ENCODE measurements at regions not wholly inside any gene's neighbourhood (a gene's known extent, or its start where the extent isn't known, plus 50 kb on each side); places are given as distances from the start of the nearest gene placed in this dataset.
"Not testable (repeated sequence)": the region's sequence is repeated elsewhere in the genome, so short reads cannot be mapped to it uniquely, and the experiment has no call there.

GRCh38 chr11:37259734-37260133, 661.7 kb upstream of the RAG2 start:
- no peak overlapping the region for H3K4me3 ChIP-seq
- H3K4me1 ChIP-seq: no peaks in the 10 kb centered on the region
- H3K27ac ChIP-seq: no peak overlapping the region
- H3K9me3 ChIP-seq: peaks cover 0 to 4% (median 0%) of the 10 kb centered on the region in 8 donors
- no peak for TF ChIP-seq POLR2AphosphoS5 (IDR thresholded peaks at IDR 0.05)
- TF ChIP-seq POLR2A (IDR thresholded peaks at IDR 0.05): no peak
- no peak for TF ChIP-seq CTCF (IDR thresholded peaks at IDR 0.05 in 8 of 11, conservative IDR thresholded peaks at IDR 0.05 in 3 of 11)
- 67 to 80% (median 69%) methylated on average over 3 of the region's 3 CpGs for WGBS, 5 donors
- intact Hi-C loops (cut with DNase I; ENCODE audit: low total_unique reads): no loop called here
- H3K27me3 ChIP-seq (replicated peaks in 1 of 7): no peaks in the 10 kb centered on the region
- DNase-seq: no peak
- H3K36me3 ChIP-seq: no peaks in the 10 kb centered on the region

- H3K4me1 ChIP-seq: no peaks in the 10 kb centered on the region
- peaks cover 0 to 18% (median 4%) of the 10 kb centered on the region in 8 donors for H3K9me3 ChIP-seq
- TF ChIP-seq POLR2AphosphoS5 (IDR thresholded peaks at IDR 0.05): no peak
- no peak for TF ChIP-seq POLR2A (IDR thresholded peaks at IDR 0.05)
- no peak for TF ChIP-seq CTCF (IDR thresholded peaks at IDR 0.05 in 8 of 11, conservative IDR thresholded peaks at IDR 0.05 in 3 of 11)
- 64 to 83% (median 71%) methylated on average over 2 of the region's 2 CpGs for WGBS, 5 donors
- no peak overlapping the region for H3K4me3 ChIP-seq
- no peak for DNase-seq
- no peaks in the 10 kb centered on the region for H3K27me3 ChIP-seq (replicated peaks in 1 of 7)
- no peak overlapping the region for H3K27ac ChIP-seq
- intact Hi-C loops (cut with DNase I; ENCODE audit: low total_unique reads): no loop called here
- H3K36me3 ChIP-seq: no peaks in the 10 kb centered on the region
These were observed 650.1 kb upstream of the RAG2 start for GRCh38 chr11:37248145-37248544.

- H3K27ac ChIP-seq; H3K27me3 ChIP-seq (replicated peaks in 1 of 7); H3K36me3 ChIP-seq; H3K4me1 ChIP-seq; H3K4me3 ChIP-seq; DNase-seq; intact Hi-C loops (cut with DNase I; ENCODE audit: low total_unique reads): not testable (repeated sequence)
- 80 to 98% (median 86%) methylated on average over 5 to 15 of the region's 15 CpGs for WGBS, 5 donors
- peaks cover 0 to 17% (median 2%) of the 10 kb centered on the region in 8 donors for H3K9me3 ChIP-seq
These were observed 648.1 kb upstream of the RAG2 start for GRCh38 chr11:37246092-37246491.

GRCh38 chr11:37230865-37231264, 632.8 kb upstream of the RAG2 start:
- H3K9me3 ChIP-seq: peaks cover 0 to 6% (median 0%) of the 10 kb centered on the region in 8 donors
- TF ChIP-seq POLR2AphosphoS5 (IDR thresholded peaks at IDR 0.05) (no peak), POLR2A (IDR thresholded peaks at IDR 0.05) (no peak), CTCF (IDR thresholded peaks at IDR 0.05 in 8 of 11, conservative IDR thresholded peaks at IDR 0.05 in 3 of 11) (no peak)
- no peak overlapping the region for H3K27ac ChIP-seq
- H3K36me3 ChIP-seq: no peaks in the 10 kb centered on the region
- intact Hi-C loops (cut with DNase I; ENCODE audit: low total_unique reads): no loop called here
- no peaks in the 10 kb centered on the region for H3K27me3 ChIP-seq (replicated peaks in 1 of 7)
- WGBS, 5 donors: 77 to 96% (median 87%) methylated on average over 1 of the region's 1 CpG
- DNase-seq: no peak
- no peak overlapping the region for H3K4me3 ChIP-seq
- H3K4me1 ChIP-seq: no peaks in the 10 kb centered on the region

- no peaks in the 10 kb centered on the region for H3K36me3 ChIP-seq
- H3K27me3 ChIP-seq (replicated peaks in 1 of 7): no peaks in the 10 kb centered on the region
- TF ChIP-seq CTCF (IDR thresholded peaks at IDR 0.05 in 8 of 11, conservative IDR thresholded peaks at IDR 0.05 in 3 of 11) (no peak), POLR2A (IDR thresholded peaks at IDR 0.05) (no peak), POLR2AphosphoS5 (IDR thresholded peaks at IDR 0.05) (no peak)
- WGBS, 5 donors: 68 to 89% (median 84%) methylated on average over 4 of the region's 4 CpGs
- H3K27ac ChIP-seq: no peak overlapping the region
- DNase-seq: peak; percentile 41
- peaks cover 0 to 25% (median 14%) of the 10 kb centered on the region in 8 donors for H3K9me3 ChIP-seq
- intact Hi-C loops (cut with DNase I; ENCODE audit: low total_unique reads): no loop called here
- no peak overlapping the region for H3K4me3 ChIP-seq
- no peaks in the 10 kb centered on the region for H3K4me1 ChIP-seq
These were observed 625.9 kb upstream of the RAG2 start for GRCh38 chr11:37223962-37224361.

All from spleen (tissue), 11 donors.